Thyroid gland (tissue), 4 donors: ENCODE measurements at regions not wholly inside any gene's neighbourhood (a gene's known extent, or its start where the extent isn't known, plus 50 kb on each side); places are given as distances from the start of the nearest gene placed in this dataset.

Source experiments
- CTCF ChIP-seq, 6 experiments: fragments of 200-600 bp in 3 of 6; fragments of 450-650 bp in 3 of 6; sonication (generic) in 3 of 6; IDR thresholded peaks; one replicate each; pipeline ENCODE4 v1.5.1; 2016 to 2019; ENCODE audit warnings: antibody characterized with exemption in 6 of 6, mild to moderate bottlenecking in 2 of 6, inconsistent platforms in 1 of 6, moderate library complexity in 1 of 6
- POLR2A ChIP-seq, 2 donors: fragments of 450-650 bp; IDR thresholded peaks; one replicate each; pipeline ENCODE4 v1.6.1; 2017; ENCODE audit warnings: antibody characterized with exemption in 2 of 2, mild to moderate bottlenecking in 2 of 2, moderate library complexity in 1 of 2

GRCh38 chr2:204154863-204155262 is 218.3 kb downstream of the ICOS start:
- no peak for TF ChIP-seq POLR2A (IDR thresholded peaks at IDR 0.05)
- no peak for TF ChIP-seq CTCF (IDR thresholded peaks at IDR 0.05)
